A673 (cell line): ENCODE measurements at regions not wholly inside any gene's neighbourhood (a gene's known extent, or its start where the extent isn't known, plus 50 kb on each side); places are given as distances from the start of the nearest gene placed in this dataset.

Experiments
- BruUV-seq: library from RNA; stranded (reverse); fragments of 400-500 nt; replicated peaks from 2 replicates; lab custom pipeline; 2021; lab: Mats Ljungman, UMichigan
- CTCF ChIA-PET: fragments of 300-600 bp; sonication (Branson Sonifier 250); formaldehyde crosslinking; loops from one replicate; lab custom pipeline; 2022; ENCODE audit warnings: antibody characterized with exemption; lab: Charles Lee
- POLR2A ChIA-PET: fragments of 300-600 bp; sonication (Branson Sonifier 250); formaldehyde crosslinking; loops from one replicate; lab custom pipeline; 2022; ENCODE audit warnings: antibody characterized with exemption; ENCODE audit not compliant: low non-redundant PET; lab: Charles Lee
- DNase-seq: peaks from one replicate; pipeline ENCODE4 v3.0.0-alpha.2; 2015; ENCODE audit warnings: low spot score
- H3K27ac ChIP-seq: fragments of 200-600 bp; sonication (generic); 2 replicates; pipeline ENCODE4 v1.5.1; 2016; ENCODE audit warnings: mixed run types, low read depth, mild to moderate bottlenecking, mixed read lengths, antibody characterized with exemption, low read length; ENCODE audit not compliant: poor library complexity, severe bottlenecking
- H3K27me3 ChIP-seq: fragments of 200-600 bp; sonication (generic); replicated peaks from 2 replicates; pipeline ENCODE4 v1.6.1; 2017; ENCODE audit warnings: mixed run types, low read depth, mild to moderate bottlenecking, mixed read lengths, antibody characterized with exemption, low read length; ENCODE audit not compliant: insufficient read depth, poor library complexity
- H3K36me3 ChIP-seq: fragments of 200-600 bp; sonication (generic); 2 replicates; pipeline ENCODE4 v1.6.1; 2016; ENCODE audit warnings: mixed run types, mild to moderate bottlenecking, mixed read lengths, antibody characterized with exemption, low read length; ENCODE audit not compliant: insufficient read depth, poor library complexity, severe bottlenecking
- H3K4me1 ChIP-seq: fragments of 200-600 bp; sonication (generic); 2 replicates; pipeline ENCODE4 v1.6.1; 2017; ENCODE audit warnings: mixed run types, mild to moderate bottlenecking, mixed read lengths, antibody characterized with exemption, low read length; ENCODE audit not compliant: insufficient read depth, poor library complexity, severe bottlenecking
- H3K4me3 ChIP-seq: fragments of 200-600 bp; sonication (generic); 2 replicates; pipeline ENCODE4 v1.5.1; 2016; ENCODE audit warnings: low read depth, mixed run types, mild to moderate bottlenecking, mixed read lengths, low read length; ENCODE audit not compliant: poor library complexity, severe bottlenecking
- H3K9me3 ChIP-seq: fragments of 200-600 bp; sonication (generic); 2 replicates; pipeline ENCODE4 v1.6.1; 2016; ENCODE audit warnings: mixed run types, low read depth, mild to moderate bottlenecking, mixed read lengths, antibody characterized with exemption, low read length; ENCODE audit not compliant: poor library complexity, severe bottlenecking
- CTCF ChIP-seq: fragments of 300-800, 200-600 bp; sonication (generic); conservative IDR thresholded peaks from 2 replicates; pipeline ENCODE4 v1.5.1; 2017; ENCODE audit warnings: low read depth, mild to moderate bottlenecking, antibody characterized with exemption, low read length, moderate library complexity, mixed read lengths
- EZH2 ChIP-seq: fragments of 200-600 bp; sonication (generic); IDR thresholded peaks from 2 replicates; pipeline ENCODE4 v1.6.1; 2017; ENCODE audit warnings: borderline replicate concordance, low read depth, mild to moderate bottlenecking, mixed read lengths, antibody characterized with exemption, low read length; ENCODE audit not compliant: poor library complexity, severe bottlenecking
- intact Hi-C: fragments of 100-400 bp; cut with micrococcal nuclease; formaldehyde crosslinking; loops from one replicate; pipeline ENCODE4 v1.10.0; 2022; ENCODE audit not compliant: unreplicated experiment

- TF ChIP-seq CTCF (peak; percentile 67), EZH2 (no peak)
- Histone ChIP-seq H3K27me3 (no peaks in the 10 kb centered on the region), H3K9me3 (no peaks in the 10 kb centered on the region), H3K4me3 (no peak overlapping the region), H3K36me3 (no peaks in the 10 kb centered on the region), H3K27ac (peak overlapping the region; percentile 98), H3K4me1 (peaks cover 53% of the 10 kb centered on the region)
- intact Hi-C loops = loop anchor here (5.0 kb wide), 2 partner anchors 118 to 373 kb away; partner anchors contain the start of gene ATG10
- DNase-seq = peak; percentile 51
- BruUV-seq = no TSS peak
- ChIA-PET CTCF (interaction anchor here (0.9 kb wide), 1 partner anchor 103 kb away, joined by 4 read pairs; the partner anchor contains the start of gene SSBP2), POLR2A (no interaction called here)
These were observed 103.6 kb upstream of the SSBP2 start for GRCh38 chr5:81854485-81854884.

DNA sequence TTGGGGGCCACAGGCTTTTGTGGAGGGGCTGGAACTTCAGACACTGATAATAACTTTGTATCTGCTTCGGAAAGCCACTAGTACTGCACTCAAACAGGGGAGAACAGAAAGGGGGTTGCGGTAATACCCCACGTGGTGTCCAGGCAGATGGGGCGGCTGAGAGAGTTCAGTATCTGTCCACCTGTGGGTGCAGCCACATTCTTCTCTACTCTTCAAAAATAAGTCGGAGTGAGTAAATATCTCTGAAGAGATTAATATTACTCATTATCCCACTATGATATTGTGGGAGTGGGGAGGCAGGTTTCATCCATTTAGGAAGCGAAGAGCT lies 102.1 kb upstream of the SSBP2 start:
- no peaks in the 10 kb centered on the region for H3K27me3 ChIP-seq
- H3K9me3 ChIP-seq = no peaks in the 10 kb centered on the region
- H3K36me3 ChIP-seq = no peaks in the 10 kb centered on the region
- peak overlapping the region; percentile 37 for H3K4me3 ChIP-seq
- intact Hi-C loops = loop anchor here (5.0 kb wide), 2 partner anchors 119 to 374 kb away; partner anchors contain the start of gene ATG10
- H3K27ac ChIP-seq = peak overlapping the region; percentile 98
- peaks cover 67% of the 10 kb centered on the region for H3K4me1 ChIP-seq
- no peak for TF ChIP-seq CTCF
- no peak for TF ChIP-seq EZH2
- no peak for DNase-seq
- POLR2A ChIA-PET = no interaction called here
- CTCF ChIA-PET = no interaction called here
- no TSS peak for BruUV-seq

DNA sequence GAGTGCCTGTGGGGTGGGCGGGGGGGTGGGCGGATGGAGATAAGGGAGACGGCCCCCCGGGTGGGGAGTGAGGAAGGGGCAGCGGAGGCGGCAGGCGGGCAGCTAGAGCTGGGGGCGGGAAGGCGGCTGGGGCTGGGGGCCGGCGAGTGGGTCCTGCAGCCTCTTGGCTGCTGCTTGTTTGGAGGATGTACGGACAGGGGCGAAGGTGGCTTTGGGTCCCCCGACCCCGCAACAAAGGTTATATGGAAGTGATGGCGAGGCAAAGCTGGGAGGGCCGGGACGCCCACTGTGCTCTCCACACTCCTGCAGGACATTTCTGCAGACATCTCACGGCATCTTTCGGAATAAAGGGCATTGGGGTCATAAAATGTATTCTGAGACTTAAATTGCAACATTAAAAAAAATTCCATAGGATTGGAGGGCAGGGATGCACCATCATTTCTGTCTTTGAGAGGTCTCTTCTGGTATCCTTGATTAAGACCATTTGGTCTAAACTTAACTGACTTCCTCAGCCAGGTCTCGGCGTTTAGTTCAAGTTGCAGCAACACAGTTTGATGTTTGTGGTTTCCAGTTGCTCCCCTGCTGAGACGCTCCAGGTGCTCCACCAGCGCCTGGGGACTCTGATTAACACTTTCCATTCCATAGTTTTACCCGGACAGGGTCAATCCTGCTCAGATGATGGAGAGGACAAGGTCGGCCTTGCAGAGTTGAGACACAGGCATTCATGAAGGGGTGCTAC lies 101.6 kb upstream of the SSBP2 start:
- peaks cover 71% of the 10 kb centered on the region for H3K4me1 ChIP-seq
- TF ChIP-seq CTCF = no peak
- TF ChIP-seq EZH2 = no peak
- no peaks in the 10 kb centered on the region for H3K36me3 ChIP-seq
- no peaks in the 10 kb centered on the region for H3K9me3 ChIP-seq
- no TSS peak for BruUV-seq
- no peaks in the 10 kb centered on the region for H3K27me3 ChIP-seq
- CTCF ChIA-PET = interaction anchor here (1.1 to 2.5 kb wide), 3 partner anchors 64 to 313 kb away, joined by 5 to 29 read pairs (median 15); partner anchors contain the start of gene SSBP2
- peak overlapping the region; percentile 98 for H3K27ac ChIP-seq
- intact Hi-C loops = loop anchor here (5.0 kb wide), 2 partner anchors 120 to 375 kb away; partner anchors contain the start of gene ATG10
- peak overlapping the region; percentile 37 for H3K4me3 ChIP-seq
- DNase-seq = peak; percentile 21
- POLR2A ChIA-PET = interaction anchor here (0.6 to 1.4 kb wide), 3 partner anchors 97 to 101 kb away, joined by 5 to 11 read pairs (median 11); partner anchors contain the start of gene SSBP2
